GM23338 (cell line): ENCODE measurements at regions not wholly inside any gene's neighbourhood (a gene's known extent, or its start where the extent isn't known, plus 50 kb on each side); places are given as distances from the start of the nearest gene placed in this dataset.
"Not testable (repeated sequence)": the region's sequence is repeated elsewhere in the genome, so short reads cannot be mapped to it uniquely, and the experiment has no call there.

ENCODE experiments used
- ATAC-seq: fragments of 200-7000 bp; cut with Tn5 transposase; 3 replicates; pipeline ENCODE4 v1.9.1; 2020
- DNase-seq: peaks from one replicate; pipeline ENCODE4 v3.0.0-alpha.2; 2015; ENCODE audit warnings: low spot score
- H2AFZ ChIP-seq: fragments of 200-600 bp; sonication (generic); 2 replicates; pipeline ENCODE4 v1.8.0; 2016; ENCODE audit warnings: antibody characterized with exemption, mild to moderate bottlenecking, moderate library complexity
- H3F3A ChIP-seq: fragments of 200-600 bp; sonication (generic); replicated peaks from 2 replicates; pipeline ENCODE4 v1.8.0; 2017; ENCODE audit warnings: antibody characterized with exemption, mixed run types, low read depth
- H3K27ac ChIP-seq: fragments of 200-600 bp; sonication (generic); 2 replicates; pipeline ENCODE4 v1.6.1; 2016; ENCODE audit warnings: low read depth
- H3K27me3 ChIP-seq: fragments of 200-600 bp; sonication (generic); 2 replicates; pipeline ENCODE4 v1.8.0; 2016; ENCODE audit warnings: mild to moderate bottlenecking, mixed run types, moderate library complexity; ENCODE audit not compliant: insufficient read depth
- H3K36me3 ChIP-seq: fragments of 200-600 bp; sonication (generic); 2 replicates; pipeline ENCODE4 v1.8.0; 2016; ENCODE audit warnings: mild to moderate bottlenecking; ENCODE audit not compliant: insufficient read depth
- H3K4me1 ChIP-seq: fragments of 200-600 bp; sonication (generic); 2 replicates; pipeline ENCODE4 v1.8.0; 2016; ENCODE audit warnings: mild to moderate bottlenecking, moderate library complexity; ENCODE audit not compliant: insufficient read depth
- H3K4me2 ChIP-seq: fragments of 200-600 bp; sonication (generic); 2 replicates; pipeline ENCODE4 v1.7.1; 2017; ENCODE audit warnings: mixed run types
- H3K4me3 ChIP-seq: fragments of 200-600 bp; sonication (generic); 2 replicates; pipeline ENCODE4 v1.6.1; 2016; ENCODE audit warnings: mixed run types
- H3K79me2 ChIP-seq: fragments of 200-600 bp; sonication (generic); replicated peaks from 2 replicates; pipeline ENCODE4 v1.8.0; 2017; ENCODE audit warnings: mild to moderate bottlenecking; ENCODE audit not compliant: insufficient read depth
- H3K9me2 ChIP-seq: fragments of 200-600 bp; sonication (generic); 2 replicates; pipeline ENCODE4 v1.8.0; 2017; ENCODE audit not compliant: insufficient read depth
- H4K20me1 ChIP-seq: fragments of 200-600 bp; sonication (generic); replicated peaks from 2 replicates; pipeline ENCODE4 v1.8.0; 2017; ENCODE audit warnings: mild to moderate bottlenecking; ENCODE audit not compliant: insufficient read depth
- H3K27ac Mint-ChIP-seq: 2 replicates; pipeline ENCODE4 v1.8.0; 2020; ENCODE audit warnings: inconsistent platforms, mild to moderate bottlenecking, moderate library complexity, mixed read lengths
- H3K27me3 Mint-ChIP-seq: 3 replicates; pipeline ENCODE4 v1.8.0; 2022; ENCODE audit warnings: low read depth, mild to moderate bottlenecking, moderate library complexity, mixed read lengths, inconsistent platforms; ENCODE audit not compliant: insufficient read depth, poor library complexity
- H3K36me3 Mint-ChIP-seq: 3 replicates; pipeline ENCODE4 v1.8.0; 2021; ENCODE audit warnings: low read depth, mild to moderate bottlenecking, inconsistent platforms, moderate library complexity, mixed read lengths
- H3K4me1 Mint-ChIP-seq: 3 replicates; pipeline ENCODE4 v1.8.0; 2020; ENCODE audit warnings: mild to moderate bottlenecking, inconsistent platforms, mixed read lengths
- H3K4me3 Mint-ChIP-seq: 3 replicates; pipeline ENCODE4 v1.8.0; 2021; ENCODE audit warnings: moderate library complexity, mild to moderate bottlenecking, inconsistent platforms, mixed read lengths
- H3K9me3 Mint-ChIP-seq: 3 replicates; pipeline ENCODE4 v1.8.0; 2020; ENCODE audit warnings: moderate library complexity, mild to moderate bottlenecking, inconsistent platforms, mixed read lengths
- CREB1 ChIP-seq: fragments of 250-450 bp; sonication (Bioruptor Pico); IDR thresholded peaks from 2 replicates; pipeline ENCODE4 v1.5.0; 2020; ENCODE audit warnings: low read depth, mild to moderate bottlenecking, moderate library complexity
- CTCF ChIP-seq, 2 experiments: fragments of 200-600 bp in 1 of 2; sonication (generic) in 1 of 2; conservative IDR thresholded peaks; 2 replicates each; pipeline versions ENCODE4 v1.5.1 to v1.6.1; 2016 to 2017; ENCODE audit warnings: antibody characterized with exemption in 2 of 2, low read depth in 2 of 2, mild to moderate bottlenecking in 2 of 2, moderate library complexity in 1 of 2
- ETS1 ChIP-seq: IDR thresholded peaks from 2 replicates; pipeline ENCODE4 v1.6.1; 2016; ENCODE audit warnings: antibody characterized with exemption
- EZH2 ChIP-seq: fragments of 200-600 bp; sonication (generic); IDR thresholded peaks from one replicate; pipeline ENCODE4 v1.8.0; 2017; ENCODE audit warnings: antibody characterized with exemption, mild to moderate bottlenecking, low read depth; ENCODE audit not compliant: unreplicated experiment
- EZH2phosphoT487 ChIP-seq: fragments of 200-600 bp; sonication (generic); IDR thresholded peaks from one replicate; pipeline ENCODE4 v1.8.1; 2018; ENCODE audit warnings: antibody characterized with exemption; ENCODE audit not compliant: unreplicated experiment
- STAT1 ChIP-seq: IDR thresholded peaks from one replicate; pipeline ENCODE4 v1.6.1; 2016; ENCODE audit warnings: antibody characterized with exemption; ENCODE audit not compliant: unreplicated experiment
- ZNF462 ChIP-seq: fragments of 250-450 bp; sonication (Bioruptor Pico); IDR thresholded peaks from 2 replicates; pipeline ENCODE4 v1.5.0; 2020; ENCODE audit warnings: mild to moderate bottlenecking, moderate library complexity

- not testable (repeated sequence) for H3K36me3 ChIP-seq, H2AFZ ChIP-seq, H3K9me3 Mint-ChIP-seq, H3K4me1 ChIP-seq, H3F3A ChIP-seq, ATAC-seq, H3K27me3 Mint-ChIP-seq, H3K27ac ChIP-seq, H3K4me3 ChIP-seq, H3K27ac Mint-ChIP-seq, DNase-seq, H4K20me1 ChIP-seq, H3K4me2 ChIP-seq, H3K79me2 ChIP-seq, H3K4me3 Mint-ChIP-seq, H3K9me2 ChIP-seq, H3K27me3 ChIP-seq, H3K36me3 Mint-ChIP-seq
- peaks cover 12% of the 10 kb centered on the region for H3K4me1 Mint-ChIP-seq
Measured at GRCh38 chr17:79547171-79547570, 63.7 kb downstream of the RBFOX3 start.

GRCh38 chr17:79546386-79546785, 64.5 kb downstream of the RBFOX3 start:
- no peak overlapping the region for H3K27ac Mint-ChIP-seq
- no peaks in the 10 kb centered on the region for H3K27me3 ChIP-seq
- no peak for ATAC-seq

GRCh38 chr17:79545251-79546005, 65.4 kb downstream of the RBFOX3 start:
- Mint-ChIP-seq H3K4me1 (peaks cover 12% of the 10 kb centered on the region), H3K4me3 (no peak overlapping the region), H3K27me3 (peaks cover 10% of the 10 kb centered on the region), H3K27ac (no peak overlapping the region), H3K9me3 (peaks cover under 1% of the 10 kb centered on the region; the same call in 1 of the 3 replicates), H3K36me3 (no peaks in the 10 kb centered on the region; the same call in 2 of the 3 replicates)
- Histone ChIP-seq H3F3A (no peaks in the 10 kb centered on the region), H3K79me2 (no peaks in the 10 kb centered on the region), H3K27me3 (no peaks in the 10 kb centered on the region), H3K4me2 (no peak overlapping the region), H3K9me2 (no peaks in the 10 kb centered on the region), H3K4me3 (no peak overlapping the region), H3K27ac (no peak overlapping the region), H4K20me1 (no peaks in the 10 kb centered on the region), H2AFZ (no peak overlapping the region), H3K36me3 (no peaks in the 10 kb centered on the region), H3K4me1 (no peaks in the 10 kb centered on the region)
- no peak for DNase-seq
- ATAC-seq = no peak
- TF ChIP-seq CTCF (conservative IDR thresholded peaks at IDR 0.05; ENCODE audit: low read depth in 2 of 2) (no peak), STAT1 (no peak), EZH2 (no peak), ETS1 (no peak), ZNF462 (CRISPR knock-in tag) (no peak), CREB1 (CRISPR knock-in tag) (no peak)

More at GRCh38 chr17:79546386-79546785, 64.5 kb downstream of the RBFOX3 start:
- Histone ChIP-seq H3K4me3 (no peak overlapping the region), H4K20me1 (no peaks in the 10 kb centered on the region), H2AFZ (no peak overlapping the region), H3K79me2 (no peaks in the 10 kb centered on the region), H3K9me2 (no peaks in the 10 kb centered on the region), H3K36me3 (no peaks in the 10 kb centered on the region), H3K4me2 (no peak overlapping the region), H3F3A (no peaks in the 10 kb centered on the region), H3K4me1 (no peaks in the 10 kb centered on the region), H3K27ac (no peak overlapping the region)
- no peak for DNase-seq
- H3K4me3 Mint-ChIP-seq = no peak overlapping the region
- no peak for TF ChIP-seq EZH2phosphoT487
- H3K9me3 Mint-ChIP-seq = peaks cover 5% of the 10 kb centered on the region; the same call in 2 of the 3 replicates
- H3K36me3 Mint-ChIP-seq = no peaks in the 10 kb centered on the region; the same call in 2 of the 3 replicates
- peaks cover 9% of the 10 kb centered on the region for H3K27me3 Mint-ChIP-seq
- peaks cover 12% of the 10 kb centered on the region for H3K4me1 Mint-ChIP-seq
